ENCODE measurements at regions not wholly inside any gene's neighbourhood (a gene's known extent, or its start where the extent isn't known, plus 50 kb on each side); places are given as distances from the start of the nearest gene placed in this dataset.

DNA sequence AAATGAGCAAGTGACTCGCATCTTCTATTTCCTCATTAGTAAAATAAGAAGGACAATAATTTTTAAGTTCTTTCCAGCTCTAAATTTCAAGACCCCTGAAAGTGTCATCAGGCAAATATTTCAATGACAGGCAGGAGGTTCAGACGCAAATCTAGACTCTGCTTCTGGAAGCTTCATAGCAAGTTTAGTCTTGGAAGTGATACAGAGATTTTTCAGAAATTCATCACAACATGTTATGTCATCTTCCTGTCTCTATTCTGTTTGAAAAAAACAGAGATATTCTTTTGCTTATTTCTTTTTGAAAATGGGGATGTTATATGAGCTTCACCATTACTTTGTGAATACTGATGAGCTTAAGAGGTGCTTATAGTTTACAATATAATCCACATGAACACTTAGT, 74.0 kb downstream of the C3orf85 start:
- TF ChIP-seq POLR2A (IDR thresholded peaks at IDR 0.05; ENCODE audit: low read length) = no peak
- TF ChIP-seq GATA1 (IDR thresholded peaks at IDR 0.05; ENCODE audit: low read depth, low read length) = no peak
